SK-N-SH treated with all-trans-retinoic acid at 6 μM for 48 hours (cell line): ENCODE measurements at regions not wholly inside any gene's neighbourhood (a gene's known extent, or its start where the extent isn't known, plus 50 kb on each side); places are given as distances from the start of the nearest gene placed in this dataset.

Experiments
- ATAC-seq: fragments of 200-7000 bp; cut with Tn5 transposase; 3 replicates; pipeline ENCODE4 v1.9.1; 2020; ENCODE audit warnings: mild to moderate bottlenecking, moderate library complexity
- BACH2 ChIP-seq: fragments of 250-450 bp; sonication (Bioruptor Pico); IDR thresholded peaks from 2 replicates; pipeline ENCODE4 v1.9.0; 2021; ENCODE audit warnings: mild to moderate bottlenecking, borderline replicate concordance
- CSDC2 ChIP-seq: fragments of 250-450 bp; sonication (Bioruptor Pico); IDR thresholded peaks from 2 replicates; pipeline ENCODE4 v1.5.0; 2020; ENCODE audit warnings: mild to moderate bottlenecking, moderate library complexity
- ESRRG ChIP-seq: fragments of 250-450 bp; sonication (Bioruptor Pico); IDR thresholded peaks from 2 replicates; pipeline ENCODE4 v1.6.1; 2021; ENCODE audit warnings: mild to moderate bottlenecking
- GLIS3 ChIP-seq: fragments of 250-450 bp; sonication (Bioruptor Pico); IDR thresholded peaks from 2 replicates; pipeline ENCODE4 v1.5.0; 2020; ENCODE audit warnings: mild to moderate bottlenecking, moderate library complexity
- ISL1 ChIP-seq: fragments of 250-450 bp; sonication (Bioruptor Pico); IDR thresholded peaks from 2 replicates; pipeline ENCODE4 v2.1.2; 2022; ENCODE audit warnings: mild to moderate bottlenecking, moderate library complexity
- OSR1 ChIP-seq: fragments of 250-450 bp; sonication (Bioruptor Pico); IDR thresholded peaks from 2 replicates; pipeline ENCODE4 v1.8.0; 2022; ENCODE audit warnings: moderate library complexity, mild to moderate bottlenecking, inconsistent platforms
- PPARA ChIP-seq: fragments of 250-450 bp; sonication (Bioruptor Pico); IDR thresholded peaks from 2 replicates; pipeline ENCODE4 v1.5.0; 2020; ENCODE audit warnings: mild to moderate bottlenecking, borderline replicate concordance
- RARB ChIP-seq: fragments of 250-450 bp; sonication (Bioruptor Pico); IDR thresholded peaks from 2 replicates; pipeline ENCODE4 v1.8.0; 2021; ENCODE audit warnings: mild to moderate bottlenecking, moderate library complexity
- SNAI2 ChIP-seq: fragments of 250-450 bp; sonication (Bioruptor Pico); IDR thresholded peaks from 2 replicates; pipeline ENCODE4 v1.5.0; 2020; ENCODE audit warnings: mild to moderate bottlenecking, moderate library complexity
- TCF4 ChIP-seq: fragments of 250-450 bp; sonication (Bioruptor Pico); IDR thresholded peaks from 2 replicates; pipeline ENCODE4 v1.8.0; 2021; ENCODE audit warnings: mild to moderate bottlenecking, moderate library complexity, borderline replicate concordance
- TOX ChIP-seq: fragments of 250-450 bp; sonication (Bioruptor Pico); IDR thresholded peaks from 2 replicates; pipeline ENCODE4 v1.8.0; 2021; ENCODE audit warnings: mild to moderate bottlenecking, moderate library complexity, borderline replicate concordance
- ZC3H10 ChIP-seq: fragments of 250-450 bp; sonication (Bioruptor Pico); IDR thresholded peaks from 2 replicates; pipeline ENCODE4 v1.5.1; 2021; ENCODE audit warnings: mild to moderate bottlenecking, moderate library complexity
- ZFP3 ChIP-seq: fragments of 250-450 bp; sonication (Bioruptor Pico); IDR thresholded peaks from 2 replicates; pipeline ENCODE4 v1.5.0; 2020; ENCODE audit warnings: mild to moderate bottlenecking, moderate library complexity
- ZFP30 ChIP-seq: fragments of 450-650 bp; formaldehyde crosslinking; IDR thresholded peaks from 2 replicates; pipeline ENCODE4 v1.5.0; 2022; ENCODE audit warnings: mild to moderate bottlenecking, moderate library complexity
- ZNF70 ChIP-seq: fragments of 450-650 bp; formaldehyde crosslinking; IDR thresholded peaks from 2 replicates; pipeline ENCODE4 v1.5.0; 2020; ENCODE audit warnings: mild to moderate bottlenecking, moderate library complexity
- ZNF8 ChIP-seq: fragments of 450-650 bp; formaldehyde crosslinking; IDR thresholded peaks from 2 replicates; pipeline ENCODE4 v1.5.0; 2020; ENCODE audit warnings: mild to moderate bottlenecking, moderate library complexity
- TF ChIP-seq, protein P1 (sequence below): fragments of 250-450 bp; sonication (Bioruptor Pico); IDR thresholded peaks from 2 replicates; pipeline ENCODE4 v1.5.1; 2020; ENCODE audit warnings: low read depth, mild to moderate bottlenecking, moderate library complexity
- TF ChIP-seq, protein P2 (sequence below): fragments of 250-450 bp; sonication (Bioruptor Pico); IDR thresholded peaks from 2 replicates; pipeline ENCODE4 v1.5.1; 2021; ENCODE audit warnings: mild to moderate bottlenecking, moderate library complexity
- TF ChIP-seq, protein P3 (sequence below): fragments of 250-450 bp; sonication (Bioruptor Pico); IDR thresholded peaks from 2 replicates; pipeline ENCODE4 v1.8.0; 2021; ENCODE audit warnings: low read depth, mild to moderate bottlenecking, moderate library complexity, borderline replicate concordance
- TF ChIP-seq, protein P4 (sequence below): fragments of 250-450 bp; sonication (Bioruptor Pico); IDR thresholded peaks from 2 replicates; pipeline ENCODE4 v1.8.0; 2020; ENCODE audit warnings: mild to moderate bottlenecking, moderate library complexity, borderline replicate concordance
- TF ChIP-seq, protein P5 (sequence below): fragments of 250-450 bp; sonication (Bioruptor Pico); IDR thresholded peaks from 2 replicates; pipeline ENCODE4 v1.5.0; 2020; ENCODE audit warnings: mild to moderate bottlenecking, moderate library complexity

DNA sequence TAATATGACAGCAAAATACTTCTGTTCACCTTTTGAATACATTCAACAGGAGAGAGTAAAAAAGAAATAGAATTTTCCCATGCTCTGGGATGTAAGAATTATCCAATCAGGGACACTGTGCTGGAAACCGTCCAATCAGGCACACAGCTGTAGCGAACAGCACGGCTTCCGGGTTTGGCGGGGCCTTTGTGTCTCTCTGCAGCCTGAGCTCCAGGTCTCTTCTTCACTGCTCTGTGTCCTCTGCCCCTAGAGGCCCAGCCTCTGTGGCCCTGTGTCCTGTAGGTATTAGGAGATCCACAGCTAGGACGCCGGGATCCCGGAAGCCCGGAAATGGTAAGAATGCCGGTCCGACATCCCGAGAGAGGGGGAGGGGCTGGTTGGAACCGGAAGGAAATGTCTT is 92.7 kb downstream of the ZNF737 start:
- no peak for TF ChIP-seq GLIS3 (CRISPR knock-in tag)
- TF ChIP-seq ISL1 = no peak
- TF ChIP-seq TCF4 (CRISPR knock-in tag) = no peak
- TF ChIP-seq, protein P1, sequence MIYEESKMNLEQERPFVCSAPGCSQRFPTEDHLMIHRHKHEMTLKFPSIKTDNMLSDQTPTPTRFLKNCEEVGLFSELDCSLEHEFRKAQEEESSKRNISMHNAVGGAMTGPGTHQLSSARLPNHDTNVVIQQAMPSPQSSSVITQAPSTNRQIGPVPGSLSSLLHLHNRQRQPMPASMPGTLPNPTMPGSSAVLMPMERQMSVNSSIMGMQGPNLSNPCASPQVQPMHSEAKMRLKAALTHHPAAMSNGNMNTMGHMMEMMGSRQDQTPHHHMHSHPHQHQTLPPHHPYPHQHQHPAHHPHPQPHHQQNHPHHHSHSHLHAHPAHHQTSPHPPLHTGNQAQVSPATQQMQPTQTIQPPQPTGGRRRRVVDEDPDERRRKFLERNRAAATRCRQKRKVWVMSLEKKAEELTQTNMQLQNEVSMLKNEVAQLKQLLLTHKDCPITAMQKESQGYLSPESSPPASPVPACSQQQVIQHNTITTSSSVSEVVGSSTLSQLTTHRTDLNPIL (CRISPR knock-in tag) = no peak
- TF ChIP-seq CSDC2 (CRISPR knock-in tag) = no peak
- TF ChIP-seq, protein P2, sequence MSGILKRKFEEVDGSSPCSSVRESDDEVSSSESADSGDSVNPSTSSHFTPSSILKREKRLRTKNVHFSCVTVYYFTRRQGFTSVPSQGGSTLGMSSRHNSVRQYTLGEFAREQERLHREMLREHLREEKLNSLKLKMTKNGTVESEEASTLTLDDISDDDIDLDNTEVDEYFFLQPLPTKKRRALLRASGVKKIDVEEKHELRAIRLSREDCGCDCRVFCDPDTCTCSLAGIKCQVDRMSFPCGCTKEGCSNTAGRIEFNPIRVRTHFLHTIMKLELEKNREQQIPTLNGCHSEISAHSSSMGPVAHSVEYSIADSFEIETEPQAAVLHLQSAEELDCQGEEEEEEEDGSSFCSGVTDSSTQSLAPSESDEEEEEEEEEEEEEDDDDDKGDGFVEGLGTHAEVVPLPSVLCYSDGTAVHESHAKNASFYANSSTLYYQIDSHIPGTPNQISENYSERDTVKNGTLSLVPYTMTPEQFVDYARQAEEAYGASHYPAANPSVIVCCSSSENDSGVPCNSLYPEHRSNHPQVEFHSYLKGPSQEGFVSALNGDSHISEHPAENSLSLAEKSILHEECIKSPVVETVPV (CRISPR knock-in tag) = no peak
- no peak for TF ChIP-seq BACH2
- no peak for TF ChIP-seq RARB (CRISPR knock-in tag)
- no peak for TF ChIP-seq ZFP30 (CRISPR knock-in tag)
- TF ChIP-seq ZFP3 = no peak
- TF ChIP-seq TOX (CRISPR knock-in tag) = no peak
- no peak for TF ChIP-seq ZC3H10 (CRISPR knock-in tag)
- TF ChIP-seq PPARA = no peak
- no peak for TF ChIP-seq ZNF70 (CRISPR knock-in tag)
- no peak for TF ChIP-seq SNAI2 (CRISPR knock-in tag)
- no peak for TF ChIP-seq OSR1
- TF ChIP-seq, protein P3, sequence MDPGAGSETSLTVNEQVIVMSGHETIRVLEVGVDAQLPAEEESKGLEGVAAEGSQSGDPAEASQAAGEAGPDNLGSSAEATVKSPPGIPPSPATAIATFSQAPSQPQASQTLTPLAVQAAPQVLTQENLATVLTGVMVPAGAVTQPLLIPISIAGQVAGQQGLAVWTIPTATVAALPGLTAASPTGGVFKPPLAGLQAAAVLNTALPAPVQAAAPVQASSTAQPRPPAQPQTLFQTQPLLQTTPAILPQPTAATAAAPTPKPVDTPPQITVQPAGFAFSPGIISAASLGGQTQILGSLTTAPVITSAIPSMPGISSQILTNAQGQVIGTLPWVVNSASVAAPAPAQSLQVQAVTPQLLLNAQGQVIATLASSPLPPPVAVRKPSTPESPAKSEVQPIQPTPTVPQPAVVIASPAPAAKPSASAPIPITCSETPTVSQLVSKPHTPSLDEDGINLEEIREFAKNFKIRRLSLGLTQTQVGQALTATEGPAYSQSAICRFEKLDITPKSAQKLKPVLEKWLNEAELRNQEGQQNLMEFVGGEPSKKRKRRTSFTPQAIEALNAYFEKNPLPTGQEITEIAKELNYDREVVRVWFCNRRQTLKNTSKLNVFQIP = no peak
- no peak for ATAC-seq

DNA sequence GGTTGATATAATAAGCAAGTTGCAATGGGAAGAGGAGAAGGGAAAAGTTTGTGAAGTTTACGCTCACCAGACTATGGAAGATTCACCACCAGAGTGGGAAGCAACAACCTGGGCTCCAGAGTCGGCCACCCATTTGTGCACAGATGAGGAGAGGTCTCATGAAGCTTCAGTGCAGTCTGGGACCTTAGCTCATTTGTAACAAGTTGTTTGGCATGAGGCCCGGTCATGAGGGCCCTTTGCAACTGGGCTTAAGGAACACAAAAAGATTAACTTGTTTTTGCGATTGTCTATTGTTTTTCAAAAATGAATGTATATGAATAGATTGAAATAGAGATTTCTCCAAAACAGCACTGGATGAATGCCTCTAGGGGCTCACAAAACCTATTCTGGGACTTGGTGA is 94.2 kb downstream of the ZNF737 start:
- TF ChIP-seq ZFP3 (no peak), TCF4 (CRISPR knock-in tag) (no peak), ZNF8 (no peak), CSDC2 (CRISPR knock-in tag) (no peak), GLIS3 (CRISPR knock-in tag) (no peak), ZNF70 (CRISPR knock-in tag) (no peak), ISL1 (no peak), ZC3H10 (CRISPR knock-in tag) (no peak), ESRRG (no peak)
- TF ChIP-seq, protein P1 (CRISPR knock-in tag) = no peak
- TF ChIP-seq, protein P4, sequence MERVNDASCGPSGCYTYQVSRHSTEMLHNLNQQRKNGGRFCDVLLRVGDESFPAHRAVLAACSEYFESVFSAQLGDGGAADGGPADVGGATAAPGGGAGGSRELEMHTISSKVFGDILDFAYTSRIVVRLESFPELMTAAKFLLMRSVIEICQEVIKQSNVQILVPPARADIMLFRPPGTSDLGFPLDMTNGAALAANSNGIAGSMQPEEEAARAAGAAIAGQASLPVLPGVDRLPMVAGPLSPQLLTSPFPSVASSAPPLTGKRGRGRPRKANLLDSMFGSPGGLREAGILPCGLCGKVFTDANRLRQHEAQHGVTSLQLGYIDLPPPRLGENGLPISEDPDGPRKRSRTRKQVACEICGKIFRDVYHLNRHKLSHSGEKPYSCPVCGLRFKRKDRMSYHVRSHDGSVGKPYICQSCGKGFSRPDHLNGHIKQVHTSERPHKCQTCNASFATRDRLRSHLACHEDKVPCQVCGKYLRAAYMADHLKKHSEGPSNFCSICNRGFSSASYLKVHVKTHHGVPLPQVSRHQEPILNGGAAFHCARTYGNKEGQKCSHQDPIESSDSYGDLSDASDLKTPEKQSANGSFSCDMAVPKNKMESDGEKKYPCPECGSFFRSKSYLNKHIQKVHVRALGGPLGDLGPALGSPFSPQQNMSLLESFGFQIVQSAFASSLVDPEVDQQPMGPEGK = no peak
- TF ChIP-seq, protein P5, sequence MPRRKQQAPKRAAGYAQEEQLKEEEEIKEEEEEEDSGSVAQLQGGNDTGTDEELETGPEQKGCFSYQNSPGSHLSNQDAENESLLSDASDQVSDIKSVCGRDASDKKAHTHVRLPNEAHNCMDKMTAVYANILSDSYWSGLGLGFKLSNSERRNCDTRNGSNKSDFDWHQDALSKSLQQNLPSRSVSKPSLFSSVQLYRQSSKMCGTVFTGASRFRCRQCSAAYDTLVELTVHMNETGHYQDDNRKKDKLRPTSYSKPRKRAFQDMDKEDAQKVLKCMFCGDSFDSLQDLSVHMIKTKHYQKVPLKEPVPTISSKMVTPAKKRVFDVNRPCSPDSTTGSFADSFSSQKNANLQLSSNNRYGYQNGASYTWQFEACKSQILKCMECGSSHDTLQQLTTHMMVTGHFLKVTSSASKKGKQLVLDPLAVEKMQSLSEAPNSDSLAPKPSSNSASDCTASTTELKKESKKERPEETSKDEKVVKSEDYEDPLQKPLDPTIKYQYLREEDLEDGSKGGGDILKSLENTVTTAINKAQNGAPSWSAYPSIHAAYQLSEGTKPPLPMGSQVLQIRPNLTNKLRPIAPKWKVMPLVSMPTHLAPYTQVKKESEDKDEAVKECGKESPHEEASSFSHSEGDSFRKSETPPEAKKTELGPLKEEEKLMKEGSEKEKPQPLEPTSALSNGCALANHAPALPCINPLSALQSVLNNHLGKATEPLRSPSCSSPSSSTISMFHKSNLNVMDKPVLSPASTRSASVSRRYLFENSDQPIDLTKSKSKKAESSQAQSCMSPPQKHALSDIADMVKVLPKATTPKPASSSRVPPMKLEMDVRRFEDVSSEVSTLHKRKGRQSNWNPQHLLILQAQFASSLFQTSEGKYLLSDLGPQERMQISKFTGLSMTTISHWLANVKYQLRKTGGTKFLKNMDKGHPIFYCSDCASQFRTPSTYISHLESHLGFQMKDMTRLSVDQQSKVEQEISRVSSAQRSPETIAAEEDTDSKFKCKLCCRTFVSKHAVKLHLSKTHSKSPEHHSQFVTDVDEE (CRISPR knock-in tag) = no peak
- TF ChIP-seq, protein P3 = no peak
- no peak for ATAC-seq
